ENCODE measurements at regions not wholly inside any gene's neighbourhood (a gene's known extent, or its start where the extent isn't known, plus 50 kb on each side); places are given as distances from the start of the nearest gene placed in this dataset.

DNA sequence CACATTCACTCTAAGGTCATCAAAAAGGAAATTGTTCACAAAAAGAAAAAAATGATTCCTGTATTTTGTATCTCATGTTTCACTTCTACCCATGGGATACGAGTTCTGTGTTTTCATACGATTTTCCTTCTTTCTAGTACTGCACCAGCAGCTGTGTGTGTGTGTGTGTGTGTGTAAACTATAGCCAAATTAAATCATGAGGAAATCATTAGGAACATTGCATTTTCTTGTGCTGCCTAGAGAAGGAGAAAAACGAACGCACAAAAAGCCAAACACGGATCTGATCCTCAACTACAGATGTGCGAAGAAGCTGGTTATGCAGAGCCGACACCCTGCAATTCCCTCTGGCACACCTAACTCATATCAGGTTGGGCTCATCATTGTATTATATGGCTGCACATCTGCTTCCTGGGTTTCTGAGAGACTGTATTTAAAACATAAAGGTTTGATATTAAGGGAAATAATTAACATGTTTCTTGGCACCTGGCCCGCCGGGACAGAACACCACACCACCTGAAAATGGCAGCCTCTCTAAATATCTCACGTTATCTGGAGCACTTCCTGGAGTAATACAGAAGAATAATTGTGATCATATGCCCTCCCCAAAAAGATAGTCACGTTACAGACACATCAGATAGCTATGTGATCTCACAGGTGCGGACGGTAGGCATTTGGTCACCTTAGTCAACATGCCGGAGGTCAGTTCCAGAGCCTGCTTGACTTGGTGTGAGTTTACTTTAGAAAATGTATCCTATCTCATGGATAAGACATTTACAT, 586.3 kb upstream of the SALL3 start:
- TF ChIP-seq, protein P1, sequence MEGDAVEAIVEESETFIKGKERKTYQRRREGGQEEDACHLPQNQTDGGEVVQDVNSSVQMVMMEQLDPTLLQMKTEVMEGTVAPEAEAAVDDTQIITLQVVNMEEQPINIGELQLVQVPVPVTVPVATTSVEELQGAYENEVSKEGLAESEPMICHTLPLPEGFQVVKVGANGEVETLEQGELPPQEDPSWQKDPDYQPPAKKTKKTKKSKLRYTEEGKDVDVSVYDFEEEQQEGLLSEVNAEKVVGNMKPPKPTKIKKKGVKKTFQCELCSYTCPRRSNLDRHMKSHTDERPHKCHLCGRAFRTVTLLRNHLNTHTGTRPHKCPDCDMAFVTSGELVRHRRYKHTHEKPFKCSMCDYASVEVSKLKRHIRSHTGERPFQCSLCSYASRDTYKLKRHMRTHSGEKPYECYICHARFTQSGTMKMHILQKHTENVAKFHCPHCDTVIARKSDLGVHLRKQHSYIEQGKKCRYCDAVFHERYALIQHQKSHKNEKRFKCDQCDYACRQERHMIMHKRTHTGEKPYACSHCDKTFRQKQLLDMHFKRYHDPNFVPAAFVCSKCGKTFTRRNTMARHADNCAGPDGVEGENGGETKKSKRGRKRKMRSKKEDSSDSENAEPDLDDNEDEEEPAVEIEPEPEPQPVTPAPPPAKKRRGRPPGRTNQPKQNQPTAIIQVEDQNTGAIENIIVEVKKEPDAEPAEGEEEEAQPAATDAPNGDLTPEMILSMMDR (IDR thresholded peaks at IDR 0.05; ENCODE audit: low read depth, low read length, poor library complexity, severe bottlenecking): no peak
- no peak for TF ChIP-seq EZH2phosphoT487 (IDR thresholded peaks at IDR 0.05; ENCODE audit: borderline replicate concordance, low read length)
